AG09309 (cell line): ENCODE measurements at regions not wholly inside any gene's neighbourhood (a gene's known extent, or its start where the extent isn't known, plus 50 kb on each side); places are given as distances from the start of the nearest gene placed in this dataset.

ENCODE experiments used
- DNase-seq: peaks from one replicate; pipeline ENCODE4 v3.0.0-alpha.2; 2010; ENCODE audit warnings: low read depth
- H3K4me3 ChIP-seq: 2 replicates; pipeline ENCODE4 v1.5.1; 2011; ENCODE audit warnings: mild to moderate bottlenecking, low read depth, low read length, moderate library complexity; ENCODE audit not compliant: control insufficient read depth
- CTCF ChIP-seq: IDR thresholded peaks from 2 replicates; pipeline ENCODE4 v1.5.1; 2011; ENCODE audit warnings: mild to moderate bottlenecking, low read depth, low read length, inconsistent platforms; ENCODE audit not compliant: insufficient read depth, control insufficient read depth; ENCODE audit errors: missing control alignments

GRCh38 chr1:239955431-239955830 is 136.3 kb upstream of the FMN2 start:
- no peak overlapping the region for H3K4me3 ChIP-seq
- DNase-seq: no peak
- no peak for TF ChIP-seq CTCF

- DNase-seq: no peak
- no peak for TF ChIP-seq CTCF
- H3K4me3 ChIP-seq: no peak overlapping the region
Measured at GRCh38 chr1:239956263-239956662, 135.4 kb upstream of the FMN2 start.

- DNase-seq: no peak
- H3K4me3 ChIP-seq: no peak overlapping the region
- TF ChIP-seq CTCF: no peak
Measured at GRCh38 chr1:239958063-239958462, 133.6 kb upstream of the FMN2 start.

- no peak for DNase-seq
- H3K4me3 ChIP-seq: no peak overlapping the region
- TF ChIP-seq CTCF: no peak
Measured at GRCh38 chr1:239960366-239960765, 131.3 kb upstream of the FMN2 start.

GRCh38 chr1:239963856-239964255 is 127.8 kb upstream of the FMN2 start:
- no peak for TF ChIP-seq CTCF
- no peak overlapping the region for H3K4me3 ChIP-seq
- no peak for DNase-seq

GRCh38 chr1:239976130-239976968 is 115.3 kb upstream of the FMN2 start:
- no peak overlapping the region for H3K4me3 ChIP-seq
- peak; percentile 28 for DNase-seq
- peak; percentile 93 for TF ChIP-seq CTCF
